NOMO-1 treated with dmso at 0.1 percent for 144 hours (cell line): ENCODE measurements at regions not wholly inside any gene's neighbourhood (a gene's known extent, or its start where the extent isn't known, plus 50 kb on each side); places are given as distances from the start of the nearest gene placed in this dataset.

Source experiments
- DNase-seq: peaks from one replicate; lab custom pipeline; 2025; ENCODE audit not compliant: unreplicated experiment; lab: John Stamatoyannopoulos, UW

DNA sequence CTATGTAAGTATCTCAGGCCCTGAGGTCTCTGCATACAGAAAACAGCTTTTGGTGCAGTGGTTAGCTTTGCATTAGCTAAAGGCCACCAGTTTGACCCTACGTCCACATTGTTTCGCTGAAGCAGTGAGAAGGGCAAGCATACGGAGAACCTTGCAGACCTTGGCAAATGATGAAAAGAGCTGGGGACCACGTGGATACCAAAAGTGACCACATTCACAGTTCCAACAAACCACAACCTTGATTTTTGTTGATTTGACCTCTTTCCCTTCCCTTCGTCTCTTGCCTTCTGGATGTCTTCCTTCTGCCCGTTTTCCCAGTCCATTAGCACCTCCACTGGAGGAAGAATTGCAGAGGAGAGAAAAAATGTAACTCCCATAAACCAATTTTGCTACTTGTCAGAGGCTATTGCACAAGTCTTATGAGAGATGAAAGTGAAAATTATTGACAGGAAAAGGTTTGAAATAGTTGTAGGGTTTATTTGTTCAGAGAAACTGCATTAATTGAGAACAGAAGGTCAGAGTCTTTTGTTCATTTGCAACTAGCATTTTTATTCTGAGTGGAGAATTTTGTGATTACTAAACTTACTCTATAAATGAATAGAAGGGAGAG, 293.9 kb upstream of the HTR2A start:
- DNase-seq = no peak

DNA sequence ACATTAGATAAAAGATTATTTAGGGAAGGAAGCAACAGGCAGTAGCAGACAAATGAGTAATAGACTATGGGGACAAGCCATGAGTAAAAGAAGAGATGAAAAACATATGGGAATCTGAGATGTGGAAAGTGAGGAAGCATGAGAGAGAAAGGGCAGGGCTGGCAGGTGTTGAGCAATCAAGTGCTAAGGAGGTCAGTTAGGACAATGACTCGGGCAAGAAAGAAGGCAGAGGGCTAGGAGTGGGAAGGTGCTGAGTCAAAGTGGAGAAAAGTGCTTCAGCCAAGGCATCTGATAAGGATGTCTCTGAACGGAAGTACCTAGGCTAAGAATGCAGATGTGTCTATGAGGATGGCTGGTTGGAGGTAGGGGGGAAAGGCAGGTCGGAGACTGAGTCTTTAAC, 291.9 kb upstream of the HTR2A start:
- DNase-seq = no peak

DNA sequence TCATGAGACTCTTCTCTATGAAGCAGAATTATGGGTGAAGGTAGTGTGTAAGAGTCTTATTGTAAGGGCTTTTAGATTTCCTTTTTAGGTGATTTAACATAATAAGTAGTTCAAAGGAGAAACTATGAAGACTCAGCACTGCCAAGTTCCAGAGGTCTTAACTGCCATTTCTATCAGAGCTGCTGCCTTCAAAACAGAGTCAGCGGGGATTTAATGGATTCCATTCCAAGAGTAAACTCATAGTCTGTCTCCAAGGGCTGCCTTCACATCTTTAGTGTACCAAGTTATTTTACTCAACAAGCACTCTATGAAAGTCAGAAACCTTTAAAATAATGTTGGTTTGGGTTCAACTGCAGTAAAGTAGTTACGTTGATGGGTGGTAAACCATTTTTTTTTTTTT, 289.6 kb upstream of the HTR2A start:
- no peak for DNase-seq

DNA sequence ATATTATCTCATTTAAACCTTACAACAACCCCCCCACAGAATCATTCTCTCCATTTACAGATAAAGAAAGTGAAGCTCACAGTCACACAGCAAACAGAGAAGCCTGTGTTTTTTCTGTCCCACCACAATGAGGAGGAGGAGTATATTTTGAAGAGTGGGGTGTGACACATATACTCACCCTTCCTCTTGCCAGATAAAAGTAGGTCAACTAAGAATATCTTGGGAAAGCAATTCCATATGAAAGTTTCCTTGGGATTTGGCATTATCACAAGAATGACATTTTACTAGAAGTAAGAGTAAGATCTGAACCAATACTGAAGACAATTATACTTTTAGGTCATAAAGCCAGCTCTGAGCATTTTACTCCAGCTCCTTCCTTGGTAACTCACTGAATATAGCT, 287.5 kb upstream of the HTR2A start:
- DNase-seq = no peak

DNA sequence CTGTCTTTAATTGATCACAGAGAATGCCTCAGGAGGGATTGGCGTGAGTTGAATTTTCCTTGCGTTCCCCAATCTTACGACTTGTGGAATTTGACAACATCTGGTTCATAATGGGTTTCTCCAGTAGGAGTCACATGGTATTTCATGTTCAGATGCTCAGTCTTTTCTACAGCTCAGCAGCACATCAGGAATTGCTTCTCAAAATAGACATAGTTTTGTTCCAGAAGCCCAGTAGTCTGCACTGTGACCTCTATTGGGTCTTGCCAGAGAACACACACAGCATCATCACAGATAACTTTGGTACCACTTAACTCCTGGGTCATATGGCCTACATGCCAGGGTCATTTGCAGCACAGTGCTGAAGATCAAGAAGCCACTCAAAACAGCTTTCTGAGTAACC, 282.5 kb upstream of the HTR2A start:
- no peak for DNase-seq

DNA sequence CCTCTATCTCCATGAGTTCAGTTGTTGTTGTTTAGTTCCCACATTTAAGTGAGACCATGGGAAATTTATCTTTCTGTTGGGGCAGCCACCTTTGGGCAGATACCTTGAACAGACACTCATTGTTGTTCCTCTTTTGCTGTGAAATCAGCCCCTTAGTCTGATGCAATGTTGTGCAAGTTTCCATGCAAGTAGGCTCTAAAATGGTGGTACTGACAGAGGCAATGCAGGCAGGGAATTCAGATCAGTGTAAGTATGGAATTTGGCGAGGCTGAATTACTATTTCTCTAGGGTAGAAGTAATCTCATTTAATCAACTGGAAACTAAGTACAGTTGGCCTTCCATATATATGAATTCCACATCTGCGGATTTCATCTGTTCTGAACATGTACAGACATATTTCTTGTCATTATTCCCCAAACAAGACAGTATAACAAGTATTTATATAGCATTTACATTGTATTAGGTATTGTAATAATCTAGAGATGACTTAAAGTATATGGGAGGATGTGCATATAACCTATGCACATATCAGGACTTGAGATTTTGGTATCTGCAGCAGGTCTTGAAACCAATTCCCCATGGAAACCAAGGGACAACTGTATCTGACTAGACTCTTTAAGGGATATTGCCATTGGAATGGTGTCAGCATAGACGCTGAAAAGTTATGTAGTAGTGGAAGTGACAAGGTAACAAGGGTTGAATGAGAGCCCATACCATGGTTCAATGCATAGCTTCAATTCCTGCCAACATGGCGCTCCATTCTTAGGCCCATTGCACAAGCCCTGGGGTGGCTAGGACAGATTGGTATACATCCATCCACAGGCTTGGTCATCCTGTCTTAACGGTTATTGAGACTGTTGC, 281.5 kb upstream of the HTR2A start:
- DNase-seq = peak; percentile 68

DNA sequence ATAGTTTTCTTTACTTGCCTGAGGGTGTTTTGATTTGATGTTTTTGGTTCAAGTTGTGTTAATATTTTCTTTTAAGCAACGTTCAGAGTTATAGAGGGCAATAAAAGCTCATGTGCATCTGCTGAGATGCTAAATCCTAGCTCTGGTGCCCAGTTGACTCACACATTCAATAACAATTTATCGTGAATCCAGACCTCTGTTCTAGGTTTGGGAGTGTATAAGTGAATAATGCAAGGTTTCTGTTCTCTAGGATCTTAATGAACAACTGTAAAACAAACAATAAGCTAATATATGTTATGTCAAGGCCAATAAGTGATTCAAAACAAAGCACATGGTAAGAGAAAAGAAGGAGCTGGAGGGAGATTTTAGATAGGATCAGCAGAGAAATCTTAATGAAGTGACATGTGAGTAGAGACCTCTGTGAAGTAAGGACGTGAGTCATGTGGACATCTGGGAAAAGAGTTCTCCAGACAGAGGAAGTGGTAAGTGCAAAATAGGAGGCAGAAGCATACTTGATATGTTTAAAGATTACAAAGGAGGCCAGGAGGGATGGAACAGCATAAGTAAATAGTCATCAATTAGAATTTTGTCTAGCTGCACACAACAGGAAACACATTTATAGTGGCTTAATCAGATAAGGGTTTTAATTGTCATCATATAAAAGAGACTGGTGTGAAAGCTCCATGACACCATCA, 278.5 kb upstream of the HTR2A start:
- peak; percentile 10 for DNase-seq

DNA sequence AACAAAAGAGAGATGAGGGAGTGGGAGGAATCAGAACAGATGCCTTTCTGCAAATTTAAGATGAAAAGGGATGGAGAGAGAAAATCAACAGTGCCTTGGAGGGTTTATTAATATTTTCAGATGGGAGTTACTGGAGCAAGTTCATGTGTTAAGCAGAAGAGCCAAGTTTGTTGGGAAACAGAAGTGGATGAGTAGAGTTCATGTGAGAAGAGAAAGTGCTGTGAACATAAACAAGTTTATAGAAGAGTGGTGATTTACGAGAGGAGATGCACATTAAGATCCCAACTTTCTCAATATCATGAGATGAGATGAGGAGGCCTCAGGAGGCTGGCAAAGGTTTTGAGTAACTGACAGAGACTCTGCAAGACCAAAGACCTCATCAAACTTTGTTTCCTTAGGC, 274.1 kb upstream of the HTR2A start:
- no peak for DNase-seq

DNA sequence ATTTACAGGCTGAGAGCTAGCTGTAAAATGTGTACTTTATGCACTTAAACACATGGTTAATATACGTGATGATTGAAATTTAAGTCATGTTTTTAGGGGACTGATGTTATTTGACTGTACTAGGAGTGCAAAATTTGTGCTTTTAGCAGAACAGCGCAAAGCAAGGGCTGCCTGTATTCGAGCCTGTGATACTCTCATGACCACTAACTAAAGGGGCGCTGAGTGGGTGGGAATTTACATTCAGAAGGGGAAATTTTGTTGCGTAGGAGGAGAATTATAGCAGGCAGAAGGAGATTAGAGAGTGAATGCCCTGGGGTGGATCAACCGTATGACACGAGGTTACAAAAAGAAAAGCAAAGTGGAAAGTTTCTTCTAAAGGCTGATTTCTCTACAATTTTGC, 271.8 kb upstream of the HTR2A start:
- no peak for DNase-seq

DNA sequence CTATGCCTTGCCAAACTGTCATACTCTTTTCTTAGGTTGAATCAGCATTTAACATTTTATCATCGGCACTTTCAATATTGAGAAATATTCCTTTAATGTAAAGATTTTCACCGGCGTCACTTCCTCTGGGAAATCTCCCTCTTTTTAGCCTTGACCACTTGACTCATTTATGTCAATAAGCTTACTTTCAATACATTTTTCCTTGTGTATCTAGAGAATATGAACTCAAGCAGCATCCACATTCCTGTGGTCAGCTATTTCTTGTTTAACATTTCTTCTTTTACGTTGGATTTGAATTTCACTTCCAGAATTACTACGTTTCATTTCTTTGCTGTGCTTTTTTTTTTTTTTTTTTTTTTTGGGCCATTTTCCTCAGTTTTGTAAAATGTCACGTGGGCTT, 271.2 kb upstream of the HTR2A start:
- no peak for DNase-seq

DNA sequence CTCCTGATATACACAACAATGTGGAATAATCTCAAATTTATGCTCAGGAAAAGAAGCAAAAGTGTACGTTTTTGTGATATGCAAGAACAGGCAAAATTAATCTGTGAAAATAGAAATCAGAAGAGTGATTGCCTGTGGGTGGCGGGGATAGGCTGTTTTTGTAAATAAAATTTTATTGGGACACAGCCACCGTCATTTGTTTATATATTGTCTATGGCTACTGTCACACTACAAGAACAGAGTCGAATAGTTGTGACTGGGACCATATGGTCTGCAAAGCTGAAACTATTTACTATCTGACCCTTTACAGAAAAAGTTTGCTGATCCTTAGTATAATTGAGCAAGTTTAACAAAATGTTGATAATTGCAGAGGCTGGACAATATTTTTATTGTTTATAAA, 269.5 kb upstream of the HTR2A start:
- no peak for DNase-seq

DNA sequence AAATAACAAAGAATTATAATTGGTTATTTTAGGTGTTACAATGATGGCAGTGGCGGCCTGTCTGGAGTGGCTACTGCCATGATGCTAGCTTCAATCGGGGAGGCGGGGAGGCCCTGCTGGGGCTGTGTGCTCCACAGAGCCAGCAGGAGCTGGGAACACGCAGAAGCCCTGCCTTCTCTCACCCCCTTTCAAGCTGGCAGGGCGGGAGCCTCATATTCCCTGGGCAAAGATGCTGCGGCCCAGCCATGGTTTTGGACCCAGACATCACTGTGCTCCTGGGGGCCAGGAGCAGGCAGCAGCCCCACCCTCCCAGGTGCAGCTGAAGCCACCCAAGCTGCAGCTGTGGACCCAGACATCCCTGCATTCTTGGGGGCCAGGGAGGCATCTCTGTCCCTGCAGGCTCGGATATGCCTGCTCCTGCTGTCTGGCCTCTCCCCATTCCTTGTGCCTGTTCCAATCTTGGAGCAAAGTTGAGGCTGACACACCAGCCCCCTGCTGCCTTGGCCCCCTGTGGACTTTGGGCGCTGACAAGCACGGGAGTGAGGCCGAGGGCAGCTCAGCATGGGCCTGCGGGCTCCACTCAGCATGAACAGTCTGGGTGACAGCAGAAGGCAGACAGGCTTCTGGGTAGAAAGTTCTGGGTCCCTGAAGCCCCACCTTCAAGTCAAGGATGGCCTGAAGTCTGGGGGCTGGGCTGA, 263.1 kb upstream of the HTR2A start:
- DNase-seq = no peak

DNA sequence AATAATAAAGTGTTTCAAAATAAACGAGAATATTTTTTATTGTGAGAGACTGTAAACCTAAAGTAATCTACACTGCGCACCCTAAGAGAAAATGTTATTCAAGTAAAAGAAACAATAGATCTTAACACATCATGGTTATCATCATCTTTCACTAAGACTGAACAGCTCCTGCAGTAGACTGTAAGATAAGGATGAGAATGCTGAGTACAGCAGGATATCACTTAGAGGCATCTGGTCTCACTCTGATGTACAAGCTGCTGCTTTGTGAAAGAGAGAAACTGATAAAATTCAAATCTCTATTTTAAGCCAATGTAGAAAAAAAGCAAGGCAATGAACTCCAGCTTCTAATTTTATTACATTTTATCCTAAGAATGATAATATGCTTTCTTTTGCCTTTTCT, 261.7 kb upstream of the HTR2A start:
- no peak for DNase-seq

DNA sequence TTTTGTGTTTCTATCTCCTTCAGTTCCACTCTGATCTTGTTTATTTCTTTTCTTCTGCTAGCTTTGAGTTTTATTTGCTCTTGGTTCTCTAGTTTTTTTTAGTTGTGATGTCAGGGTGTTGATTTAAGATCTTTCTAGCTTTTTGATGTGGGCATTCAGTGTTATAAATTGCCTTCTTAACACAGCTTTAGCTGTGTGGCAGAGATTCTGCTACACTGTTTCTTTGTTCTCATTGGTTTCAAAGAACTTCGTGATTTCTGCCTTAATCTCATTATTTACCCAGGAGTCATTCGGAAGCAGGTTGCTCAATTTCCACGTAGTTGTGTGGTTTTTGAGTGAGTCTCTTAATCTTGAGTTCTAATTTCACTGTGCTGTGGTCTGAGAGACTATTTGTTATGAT, 251.7 kb upstream of the HTR2A start:
- DNase-seq = no peak

DNA sequence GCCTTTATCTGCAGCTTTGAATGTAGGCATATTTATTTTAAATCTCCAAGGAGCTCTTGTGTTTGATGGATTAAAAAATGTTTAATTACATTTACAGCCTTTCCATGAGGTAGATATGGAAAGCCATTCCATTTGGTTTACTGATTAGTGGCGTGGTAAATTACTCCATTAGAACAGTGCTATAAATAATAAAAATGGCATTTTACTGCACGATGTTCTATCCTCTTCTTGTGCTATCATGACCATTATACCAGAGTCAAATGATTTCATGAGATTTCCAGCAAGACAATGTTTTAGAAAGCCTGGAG, 250.9 kb upstream of the HTR2A start:
- DNase-seq = no peak

DNA sequence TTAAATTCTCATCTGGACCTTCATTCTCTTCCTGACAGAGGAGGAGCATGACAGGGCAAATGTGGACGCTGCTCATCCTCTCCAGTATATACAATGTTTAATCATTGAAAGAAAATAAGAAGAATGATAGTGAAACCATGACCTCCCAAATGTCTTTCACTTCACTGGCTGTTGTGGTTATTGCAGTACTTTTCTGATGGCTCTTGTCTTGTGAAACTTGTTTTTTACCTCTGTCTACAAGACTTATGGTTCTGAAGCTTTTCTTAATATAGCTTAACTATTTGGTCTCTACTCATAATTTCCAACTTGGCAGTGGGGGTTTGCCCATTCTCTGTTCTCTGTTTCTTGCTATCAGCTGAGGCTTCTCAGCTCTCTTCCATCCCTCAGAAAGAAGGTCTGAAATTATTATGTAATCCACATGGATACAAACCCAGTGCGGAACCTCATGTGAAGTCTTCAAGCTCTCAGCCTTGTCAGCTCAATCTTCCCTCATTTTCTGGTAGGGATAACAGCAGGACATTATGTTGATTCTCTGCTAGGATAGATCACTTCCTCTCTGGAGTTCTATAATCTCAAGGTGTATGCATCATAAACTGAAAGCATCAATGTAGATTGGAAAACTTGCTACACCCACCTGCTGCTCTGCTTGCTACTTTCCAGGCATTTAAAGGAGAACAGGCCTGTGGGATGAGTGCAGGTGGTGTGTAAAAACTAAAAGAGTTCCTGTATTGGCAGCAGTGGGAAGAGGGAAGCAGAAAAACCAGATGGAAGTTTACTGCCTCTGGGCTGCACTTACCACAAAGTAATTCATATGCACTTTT, 250.3 kb upstream of the HTR2A start:
- DNase-seq = no peak

DNA sequence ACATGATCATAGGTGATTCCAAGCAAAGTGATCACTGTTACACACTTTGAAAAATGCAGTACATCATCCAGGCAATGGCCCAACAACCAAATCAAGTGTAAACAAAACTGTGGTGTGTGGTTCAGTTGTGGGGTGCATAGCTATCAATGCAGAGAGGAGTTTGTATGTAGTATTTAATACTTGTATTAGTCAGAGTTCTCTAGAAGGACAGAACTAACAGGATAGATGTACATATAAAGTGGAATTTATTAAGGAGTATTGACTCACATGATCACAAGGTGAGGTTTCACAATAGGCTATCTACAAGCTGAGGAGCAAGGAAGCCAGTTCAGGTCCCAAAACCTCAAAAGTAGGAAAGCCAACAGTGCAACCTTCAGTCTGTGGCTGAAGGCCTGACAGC, 249.3 kb upstream of the HTR2A start:
- DNase-seq = no peak

DNA sequence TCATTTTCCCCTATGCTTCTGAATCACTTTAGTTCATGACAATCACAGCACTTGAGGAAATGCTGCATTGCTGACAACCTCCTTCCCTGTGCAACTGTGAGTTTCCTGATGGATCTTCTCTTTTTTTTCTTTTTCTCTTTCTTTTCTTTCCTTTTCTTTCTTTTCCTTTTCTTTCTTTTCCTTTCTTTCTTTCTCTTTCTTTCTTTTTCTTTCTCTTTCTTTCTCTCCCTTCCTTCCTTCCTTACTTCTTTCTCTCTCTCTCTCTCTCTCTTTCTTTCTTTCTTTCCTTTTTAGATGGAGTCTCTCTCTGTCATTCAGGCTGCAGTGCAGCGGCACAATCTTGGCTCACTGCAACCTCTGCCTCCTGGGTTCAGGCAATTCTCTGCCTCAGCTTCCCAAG, 247.9 kb upstream of the HTR2A start:
- no peak for DNase-seq

DNA sequence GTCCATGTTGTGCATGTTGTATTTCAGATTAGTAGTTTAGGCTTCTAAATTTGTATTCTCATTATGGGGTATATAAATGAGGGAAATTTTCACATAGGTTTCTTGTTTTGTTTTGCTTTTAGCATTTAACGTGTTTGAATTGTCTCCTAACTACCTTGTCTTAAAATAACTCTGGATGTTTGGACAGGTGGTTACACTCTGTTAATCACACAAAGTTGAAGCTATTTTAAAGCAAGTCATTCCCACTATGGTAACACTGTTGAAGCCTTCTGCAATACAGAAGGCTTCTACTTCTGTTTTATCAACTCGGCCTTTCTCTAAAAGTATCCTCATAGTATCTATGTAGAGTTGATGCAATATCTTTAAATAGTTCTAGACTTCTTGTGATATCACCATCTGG, 245.3 kb upstream of the HTR2A start:
- no peak for DNase-seq

DNA sequence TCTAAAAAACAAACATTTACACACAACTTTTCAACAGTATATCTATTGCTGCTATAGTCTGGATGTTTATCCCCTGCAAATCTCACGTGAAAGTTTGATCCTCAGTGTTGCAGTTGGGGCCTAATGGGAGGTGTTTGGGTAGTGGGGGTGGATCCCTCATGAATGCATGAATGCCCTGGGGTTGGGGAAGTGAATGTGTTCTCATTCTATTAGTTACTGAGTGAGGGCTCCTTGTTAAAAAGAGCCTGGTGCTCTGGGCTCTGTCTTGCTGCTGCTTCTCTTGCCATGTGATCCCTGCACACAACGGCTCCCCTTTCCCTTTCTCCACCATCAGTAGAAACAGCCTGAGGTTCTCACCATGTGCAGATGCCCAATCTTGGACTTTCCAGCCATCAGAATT, 242.7 kb upstream of the HTR2A start:
- no peak for DNase-seq

DNA sequence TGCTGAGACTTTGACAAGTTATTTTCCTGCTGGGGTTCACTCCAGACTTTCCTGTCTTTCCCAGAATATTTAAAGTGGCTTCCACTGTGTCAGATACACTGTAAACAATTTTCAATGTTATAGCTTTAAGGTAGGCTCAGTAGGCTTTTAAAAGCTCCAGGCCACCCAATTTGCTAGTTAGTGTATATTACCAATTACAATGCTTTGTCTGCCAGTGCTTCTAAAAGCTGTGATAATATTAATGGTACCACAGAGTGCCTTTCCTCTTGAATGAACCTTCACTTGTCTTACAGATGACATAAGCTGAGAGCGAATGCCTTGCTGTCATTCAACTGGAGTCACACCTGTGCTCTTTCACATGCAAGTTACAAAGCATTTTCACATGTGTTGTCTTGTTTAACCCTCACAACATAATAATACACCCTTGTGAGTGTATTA, 239.7 kb upstream of the HTR2A start:
- no peak for DNase-seq
